Fibroblast of lung (primary cell): ENCODE measurements at regions not wholly inside any gene's neighbourhood (a gene's known extent, or its start where the extent isn't known, plus 50 kb on each side); places are given as distances from the start of the nearest gene placed in this dataset.

Experiments used
- DNase-seq, 2 donors: peaks; one replicate each; pipeline versions ENCODE4 v3.0.0 to v3.0.0-alpha.2; 2010; ENCODE audit warnings: low read depth in 2 of 2
- H2AFZ ChIP-seq: 2 replicates; pipeline ENCODE4 v1.5.1; 2012; ENCODE audit warnings: low read length, control low read depth, inconsistent platforms
- H3K27ac ChIP-seq: 2 replicates; pipeline ENCODE4 v1.5.1; 2011; ENCODE audit warnings: low read length, control low read depth; ENCODE audit not compliant: insufficient read depth
- H3K27me3 ChIP-seq: 2 replicates; pipeline ENCODE4 v1.5.1; 2011; ENCODE audit warnings: mild to moderate bottlenecking, low read length; ENCODE audit not compliant: control insufficient read depth, insufficient read depth
- H3K36me3 ChIP-seq: 2 replicates; pipeline ENCODE4 v1.5.1; 2011; ENCODE audit warnings: low read length; ENCODE audit not compliant: control insufficient read depth, insufficient read depth
- H3K4me1 ChIP-seq: 2 replicates; pipeline ENCODE4 v1.5.1; 2011; ENCODE audit warnings: low read length; ENCODE audit not compliant: control insufficient read depth, insufficient read depth; ENCODE audit errors: extremely low read depth
- H3K4me2 ChIP-seq: 2 replicates; pipeline ENCODE4 v1.5.1; 2011; ENCODE audit warnings: low read length, control low read depth; ENCODE audit not compliant: insufficient read depth; ENCODE audit errors: extremely low read depth
- H3K4me3 ChIP-seq, 4 experiments: fragments of 200-600 bp in 1 of 4; sonication (generic) in 1 of 4; replicated peaks in 1 of 4; 2 replicates each; pipeline ENCODE4 v1.5.1; 2011 to 2016; ENCODE audit warnings: low read length in 4 of 4, low read depth in 3 of 4, mild to moderate bottlenecking in 3 of 4, control low read depth in 2 of 4, inconsistent platforms in 1 of 4, mixed read lengths in 1 of 4; ENCODE audit not compliant: insufficient read depth in 1 of 4; ENCODE audit errors: control extremely low read depth in 1 of 4
- H3K79me2 ChIP-seq: 2 replicates; pipeline ENCODE4 v1.5.1; 2012; ENCODE audit warnings: mild to moderate bottlenecking, low read length, inconsistent platforms; ENCODE audit not compliant: control insufficient read depth, insufficient read depth
- H3K9ac ChIP-seq: 2 replicates; pipeline ENCODE4 v1.5.1; 2011; ENCODE audit warnings: mild to moderate bottlenecking, low read length, control low read depth; ENCODE audit not compliant: insufficient read depth
- H3K9me3 ChIP-seq: 2 replicates; pipeline ENCODE4 v1.5.1; 2012; ENCODE audit warnings: low read depth, low read length; ENCODE audit not compliant: control insufficient read depth, insufficient read depth
- H4K20me1 ChIP-seq: 2 replicates; pipeline ENCODE4 v1.5.1; 2011; ENCODE audit warnings: low read length; ENCODE audit not compliant: control insufficient read depth, insufficient read depth; ENCODE audit errors: extremely low read depth
- EZH2 ChIP-seq: IDR thresholded peaks from 2 replicates; pipeline ENCODE4 v1.5.1; 2012; ENCODE audit warnings: low read length, control low read depth, mild to moderate bottlenecking; ENCODE audit errors: missing control alignments
- TF ChIP-seq, protein P1 (sequence below), 2 donors: IDR thresholded peaks in 1 of 2; conservative IDR thresholded peaks in 1 of 2; 1 replicate in 1 of 2; 2 replicates in 1 of 2; pipeline ENCODE4 v1.5.1; 2011 to 2012; ENCODE audit warnings: low read length in 2 of 2, control low read depth in 1 of 2, inconsistent platforms in 1 of 2, low read depth in 1 of 2, mild to moderate bottlenecking in 1 of 2

DNA sequence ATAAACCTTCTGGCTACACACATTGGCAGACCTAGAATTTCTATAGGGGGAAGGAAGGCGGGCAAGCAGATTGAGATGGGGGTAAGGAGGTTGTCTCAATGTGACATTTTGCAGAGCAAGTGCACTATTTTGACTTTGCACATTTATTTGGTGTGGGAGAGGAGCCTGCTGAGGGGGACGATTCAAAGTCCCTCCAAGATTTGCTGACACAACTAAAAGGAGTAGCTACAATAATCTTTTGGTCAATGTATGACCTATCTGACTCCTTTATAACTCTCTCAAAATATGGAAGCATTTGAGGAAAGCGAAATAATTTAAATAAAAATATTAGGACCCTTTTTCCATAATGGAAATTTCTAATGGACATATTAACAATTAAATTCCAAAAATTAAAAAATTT is 274.9 kb upstream of the PPARGC1A start:
- no peaks in the 10 kb centered on the region for H3K4me1 ChIP-seq
- DNase-seq, result no peak
- H3K9me3 ChIP-seq, result no peaks in the 10 kb centered on the region
- TF ChIP-seq, protein P1, sequence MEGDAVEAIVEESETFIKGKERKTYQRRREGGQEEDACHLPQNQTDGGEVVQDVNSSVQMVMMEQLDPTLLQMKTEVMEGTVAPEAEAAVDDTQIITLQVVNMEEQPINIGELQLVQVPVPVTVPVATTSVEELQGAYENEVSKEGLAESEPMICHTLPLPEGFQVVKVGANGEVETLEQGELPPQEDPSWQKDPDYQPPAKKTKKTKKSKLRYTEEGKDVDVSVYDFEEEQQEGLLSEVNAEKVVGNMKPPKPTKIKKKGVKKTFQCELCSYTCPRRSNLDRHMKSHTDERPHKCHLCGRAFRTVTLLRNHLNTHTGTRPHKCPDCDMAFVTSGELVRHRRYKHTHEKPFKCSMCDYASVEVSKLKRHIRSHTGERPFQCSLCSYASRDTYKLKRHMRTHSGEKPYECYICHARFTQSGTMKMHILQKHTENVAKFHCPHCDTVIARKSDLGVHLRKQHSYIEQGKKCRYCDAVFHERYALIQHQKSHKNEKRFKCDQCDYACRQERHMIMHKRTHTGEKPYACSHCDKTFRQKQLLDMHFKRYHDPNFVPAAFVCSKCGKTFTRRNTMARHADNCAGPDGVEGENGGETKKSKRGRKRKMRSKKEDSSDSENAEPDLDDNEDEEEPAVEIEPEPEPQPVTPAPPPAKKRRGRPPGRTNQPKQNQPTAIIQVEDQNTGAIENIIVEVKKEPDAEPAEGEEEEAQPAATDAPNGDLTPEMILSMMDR (conservative IDR thresholded peaks at IDR 0.05 in 1 of 2, IDR thresholded peaks at IDR 0.05 in 1 of 2; ENCODE audit: low read depth in 1 of 2, low read length in 2 of 2), result no peak
- no peak for TF ChIP-seq EZH2
- H3K4me3 ChIP-seq, result no peak overlapping the region
- H3K27me3 ChIP-seq, result no peaks in the 10 kb centered on the region
- H4K20me1 ChIP-seq, result no peaks in the 10 kb centered on the region
- H3K79me2 ChIP-seq, result no peaks in the 10 kb centered on the region
- no peak overlapping the region for H3K27ac ChIP-seq
- no peak overlapping the region for H2AFZ ChIP-seq
- no peak overlapping the region for H3K9ac ChIP-seq
- H3K4me2 ChIP-seq, result no peak overlapping the region
- H3K36me3 ChIP-seq, result no peaks in the 10 kb centered on the region

DNA sequence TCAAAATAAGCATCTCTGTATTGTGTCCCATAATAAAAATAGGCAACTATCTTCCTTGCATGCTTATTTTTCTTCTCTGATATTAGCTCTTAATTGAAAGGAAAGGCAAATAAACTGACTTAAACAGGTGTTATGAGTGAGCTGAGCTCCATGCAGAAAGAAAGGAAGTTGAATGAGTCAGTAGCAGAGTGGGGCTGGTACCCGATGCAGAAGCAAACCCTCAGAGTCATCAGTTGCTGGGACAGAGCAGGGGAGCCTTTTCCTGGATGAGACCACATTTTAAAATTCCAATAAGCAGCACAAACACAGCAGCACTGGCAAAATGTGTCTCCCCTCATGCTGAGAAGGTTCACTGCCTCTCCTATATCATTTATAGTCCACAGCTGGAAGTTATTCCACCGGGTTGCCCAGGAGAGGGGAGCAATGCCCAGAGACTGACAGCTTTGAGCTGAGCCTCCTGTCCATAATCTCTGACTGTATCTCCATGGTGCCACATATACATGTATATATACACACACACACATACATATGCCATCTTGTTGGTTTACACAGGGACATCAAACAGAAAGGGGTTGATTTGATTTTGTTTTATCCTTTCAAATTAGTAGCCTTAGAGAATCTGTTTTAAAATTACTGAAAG is 274.3 kb upstream of the PPARGC1A start:
- no peak for TF ChIP-seq EZH2
- TF ChIP-seq, protein P1 (conservative IDR thresholded peaks at IDR 0.05 in 1 of 2, IDR thresholded peaks at IDR 0.05 in 1 of 2; ENCODE audit: low read depth in 1 of 2, low read length in 2 of 2), result no peak
- Histone ChIP-seq H3K9me3 (no peaks in the 10 kb centered on the region), H4K20me1 (no peaks in the 10 kb centered on the region), H2AFZ (no peak overlapping the region), H3K9ac (no peak overlapping the region), H3K27me3 (no peaks in the 10 kb centered on the region), H3K36me3 (no peaks in the 10 kb centered on the region), H3K79me2 (no peaks in the 10 kb centered on the region), H3K4me2 (no peak overlapping the region), H3K4me1 (no peaks in the 10 kb centered on the region), H3K27ac (no peak overlapping the region), H3K4me3 (no peak overlapping the region)
- DNase-seq, result peak; percentile 14 to 29

DNA sequence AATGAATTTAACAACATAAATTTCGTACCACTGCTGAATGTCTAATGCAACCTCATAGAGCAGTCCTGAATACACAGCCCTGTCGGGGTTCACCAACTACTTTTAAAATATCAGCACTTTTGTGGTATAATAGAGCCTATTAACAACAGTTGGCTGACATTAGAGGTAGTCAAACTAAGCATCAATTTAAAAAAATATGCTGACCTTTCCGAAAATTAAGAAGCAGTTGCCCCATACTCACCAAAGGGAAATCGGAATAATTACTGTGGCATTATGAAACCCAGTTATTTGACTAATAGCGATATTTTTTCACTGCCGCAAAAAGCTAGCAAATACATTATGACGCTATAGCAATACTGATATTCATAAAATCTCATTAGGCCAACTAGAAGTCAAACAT is 273.5 kb upstream of the PPARGC1A start:
- no peak for DNase-seq
- H3K4me1 ChIP-seq, result no peaks in the 10 kb centered on the region
- no peaks in the 10 kb centered on the region for H3K27me3 ChIP-seq
- no peaks in the 10 kb centered on the region for H4K20me1 ChIP-seq
- H2AFZ ChIP-seq, result no peak overlapping the region
- no peak overlapping the region for H3K4me3 ChIP-seq
- H3K9ac ChIP-seq, result no peak overlapping the region
- H3K79me2 ChIP-seq, result no peaks in the 10 kb centered on the region
- no peaks in the 10 kb centered on the region for H3K9me3 ChIP-seq
- H3K27ac ChIP-seq, result no peak overlapping the region
- no peak overlapping the region for H3K4me2 ChIP-seq
- TF ChIP-seq, protein P1 (conservative IDR thresholded peaks at IDR 0.05 in 1 of 2, IDR thresholded peaks at IDR 0.05 in 1 of 2; ENCODE audit: low read depth in 1 of 2, low read length in 2 of 2), result no peak
- H3K36me3 ChIP-seq, result no peaks in the 10 kb centered on the region
